ENCODE measurements at regions not wholly inside any gene's neighbourhood (a gene's known extent, or its start where the extent isn't known, plus 50 kb on each side); places are given as distances from the start of the nearest gene placed in this dataset.

DNA sequence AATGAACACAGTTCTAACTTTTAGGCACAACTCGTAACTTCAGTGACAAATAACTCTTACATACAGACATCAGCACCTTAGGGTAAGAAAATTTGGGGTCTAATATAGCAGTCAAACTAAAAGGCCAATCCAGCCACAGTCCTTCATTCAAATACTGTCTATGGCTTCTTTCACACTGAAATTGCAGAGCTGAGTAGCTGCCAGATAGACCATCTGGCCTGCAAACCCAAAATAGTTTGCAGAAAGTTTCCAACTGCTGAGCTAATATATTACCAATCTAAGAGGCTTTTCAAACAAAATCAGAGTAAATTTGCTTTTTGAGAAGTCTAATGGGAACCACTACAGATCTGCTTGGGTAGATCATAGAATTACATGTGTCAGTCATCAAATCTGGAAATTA, 183.4 kb downstream of the GALR1 start:
- no peak for TF ChIP-seq TAF1 (IDR thresholded peaks at IDR 0.05; ENCODE audit: borderline replicate concordance, insufficient read depth, low read length)
- no peak for TF ChIP-seq POLR2AphosphoS5 (IDR thresholded peaks at IDR 0.05; ENCODE audit: low read depth, low read length)
